OCI-LY7 (cell line): ENCODE measurements at regions not wholly inside any gene's neighbourhood (a gene's known extent, or its start where the extent isn't known, plus 50 kb on each side); places are given as distances from the start of the nearest gene placed in this dataset.

Experiments used
- CTCF ChIP-seq: fragments of 200-600 bp; sonication (generic); conservative IDR thresholded peaks from 2 replicates; pipeline ENCODE4 v1.5.1; 2014; ENCODE audit warnings: mild to moderate bottlenecking, antibody characterized with exemption, low read length, moderate library complexity, mixed read lengths
- EZH2phosphoT487 ChIP-seq: fragments of 200-600 bp; sonication (generic); IDR thresholded peaks from 2 replicates; pipeline ENCODE4 v1.6.1; 2018; ENCODE audit warnings: low read depth, borderline replicate concordance, mild to moderate bottlenecking, mixed run types, antibody characterized with exemption, low read length, moderate library complexity, mixed read lengths

- TF ChIP-seq CTCF: no peak
- no peak for TF ChIP-seq EZH2phosphoT487
Observed at GRCh38 chr9:78630966-78631365, 334.0 kb downstream of the PSAT1 start.
